ENCODE measurements at regions not wholly inside any gene's neighbourhood (a gene's known extent, or its start where the extent isn't known, plus 50 kb on each side); places are given as distances from the start of the nearest gene placed in this dataset.

DNA sequence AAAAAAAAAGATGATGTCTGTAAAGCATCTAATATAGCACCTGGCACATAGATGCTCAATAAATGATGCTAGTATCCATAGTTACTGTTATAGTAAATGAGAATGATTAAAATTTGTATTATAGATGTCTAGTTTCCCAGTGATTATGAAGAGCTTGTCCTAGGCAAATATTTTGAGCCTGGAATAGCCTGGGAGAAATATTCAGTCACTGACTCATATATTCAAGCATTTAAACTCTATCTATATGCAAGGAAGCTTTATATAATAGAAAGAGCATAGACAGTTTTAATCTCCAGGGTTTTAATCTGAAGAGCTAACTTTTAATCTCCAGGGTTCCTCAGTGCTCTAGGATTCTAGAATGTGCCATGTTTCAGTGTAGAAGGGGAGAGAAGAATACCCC, 91.5 kb upstream of the VASH1 start:
- H3K27ac Mint-ChIP-seq = no peak overlapping the region
- H3K36me3 Mint-ChIP-seq = no peaks in the 10 kb centered on the region
- DNase-seq = no peak
- H3K4me3 Mint-ChIP-seq = no peak overlapping the region
- H3K9me3 Mint-ChIP-seq = no peaks in the 10 kb centered on the region
- peaks cover 11% of the 10 kb centered on the region for H3K27me3 Mint-ChIP-seq
- H3K4me1 Mint-ChIP-seq = no peaks in the 10 kb centered on the region

- H3K27ac Mint-ChIP-seq = no peak overlapping the region
- H3K9me3 Mint-ChIP-seq = no peaks in the 10 kb centered on the region
- H3K4me3 Mint-ChIP-seq = no peak overlapping the region
- H3K4me1 Mint-ChIP-seq = no peaks in the 10 kb centered on the region
- no peak for DNase-seq
- peaks cover 11% of the 10 kb centered on the region for H3K27me3 Mint-ChIP-seq
- no peaks in the 10 kb centered on the region for H3K36me3 Mint-ChIP-seq
These were observed 89.1 kb upstream of the VASH1 start for GRCh38 chr14:76672123-76672522.

- Mint-ChIP-seq H3K9me3 (no peaks in the 10 kb centered on the region), H3K36me3 (no peaks in the 10 kb centered on the region), H3K4me1 (no peaks in the 10 kb centered on the region), H3K27ac (no peak overlapping the region), H3K4me3 (no peak overlapping the region), H3K27me3 (peaks cover 11% of the 10 kb centered on the region)
- no peak for DNase-seq
These were observed 88.0 kb upstream of the VASH1 start for GRCh38 chr14:76673261-76673660.

DNA sequence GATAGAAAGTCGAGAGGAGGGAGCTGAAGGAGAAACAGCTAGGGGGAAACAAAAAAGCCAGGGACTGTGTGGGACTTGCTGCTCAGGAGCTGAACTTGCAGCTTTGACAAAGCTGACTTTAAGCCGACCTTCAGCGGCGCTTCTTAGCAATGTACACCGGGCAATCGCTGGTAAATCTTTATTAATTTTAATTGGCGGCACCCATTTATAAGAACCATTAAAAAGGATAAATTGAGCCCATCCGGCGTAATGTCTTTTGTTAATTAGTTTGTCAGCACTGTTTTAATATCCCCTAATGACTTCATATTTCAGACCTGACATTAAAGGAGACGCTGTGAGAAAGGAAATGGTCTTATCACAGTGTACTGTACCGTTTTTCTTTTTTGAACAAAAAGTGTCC, 86.2 kb upstream of the VASH1 start:
- Mint-ChIP-seq H3K36me3 (no peaks in the 10 kb centered on the region), H3K4me1 (no peaks in the 10 kb centered on the region), H3K27me3 (peaks cover 8% of the 10 kb centered on the region), H3K9me3 (no peaks in the 10 kb centered on the region), H3K4me3 (no peak overlapping the region), H3K27ac (no peak overlapping the region)
- DNase-seq = no peak

DNA sequence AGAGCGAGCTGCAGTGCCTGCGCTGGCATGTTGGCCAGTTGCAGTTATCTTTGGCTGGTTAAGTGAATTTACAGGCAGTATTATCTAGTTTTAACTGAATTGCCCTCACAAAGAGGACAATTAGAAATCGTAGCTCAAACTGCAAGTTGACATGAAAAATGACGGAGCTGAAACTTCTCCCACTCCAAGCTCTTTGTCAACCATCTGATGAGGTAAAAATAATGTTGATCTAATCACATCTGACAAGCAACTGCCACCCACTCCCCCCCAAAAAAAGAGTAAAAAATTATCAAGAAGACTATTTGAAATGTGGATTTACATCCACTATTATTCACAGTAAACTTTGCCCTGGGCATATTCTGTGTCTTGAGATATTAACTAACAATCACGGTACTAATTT, 84.7 kb upstream of the VASH1 start:
- no peak for DNase-seq
- H3K9me3 Mint-ChIP-seq = peaks cover 6% of the 10 kb centered on the region
- H3K27me3 Mint-ChIP-seq = peaks cover 8% of the 10 kb centered on the region
- no peaks in the 10 kb centered on the region for H3K4me1 Mint-ChIP-seq
- no peak overlapping the region for H3K27ac Mint-ChIP-seq
- no peaks in the 10 kb centered on the region for H3K36me3 Mint-ChIP-seq
- H3K4me3 Mint-ChIP-seq = no peak overlapping the region

GRCh38 chr14:76677534-76678145, 83.6 kb upstream of the VASH1 start:
- no peaks in the 10 kb centered on the region for H3K36me3 Mint-ChIP-seq
- no peak overlapping the region for H3K4me3 Mint-ChIP-seq
- no peak for DNase-seq
- H3K27ac Mint-ChIP-seq = no peak overlapping the region
- H3K27me3 Mint-ChIP-seq = peaks cover 6% of the 10 kb centered on the region
- no peaks in the 10 kb centered on the region for H3K4me1 Mint-ChIP-seq
- peaks cover 12% of the 10 kb centered on the region for H3K9me3 Mint-ChIP-seq

DNA sequence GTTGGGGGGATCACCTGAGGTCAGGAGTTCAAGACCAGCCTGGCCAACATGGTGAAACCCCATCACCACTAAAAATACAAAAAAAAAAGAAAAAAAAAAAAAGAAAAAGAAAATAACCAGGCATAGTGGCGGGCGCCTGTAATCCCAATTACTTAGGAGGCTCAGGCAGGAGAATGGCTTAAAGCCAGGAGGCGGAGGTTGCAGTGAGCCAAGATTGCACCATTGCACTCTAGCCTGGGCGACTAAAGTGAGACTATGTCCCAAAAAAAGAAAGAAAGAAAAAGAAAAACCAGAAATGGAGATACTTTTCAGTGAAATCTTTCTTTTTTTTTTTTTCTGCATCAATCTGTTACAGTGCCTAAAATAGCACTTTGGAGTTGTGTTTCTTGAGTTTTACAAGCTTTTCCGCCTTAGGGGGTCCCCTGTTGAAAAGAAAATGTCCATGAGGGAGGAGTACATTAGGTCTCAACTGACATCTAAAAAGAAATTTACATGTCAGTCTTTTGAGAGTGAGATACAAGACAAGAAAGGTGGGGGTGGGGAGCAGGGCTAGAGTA, 82.9 kb upstream of the VASH1 start:
- Mint-ChIP-seq H3K36me3 (no peaks in the 10 kb centered on the region), H3K4me3 (no peak overlapping the region), H3K4me1 (no peaks in the 10 kb centered on the region), H3K27me3 (peaks cover 5% of the 10 kb centered on the region), H3K9me3 (peaks cover 14% of the 10 kb centered on the region), H3K27ac (no peak overlapping the region)
- no peak for DNase-seq

- no peaks in the 10 kb centered on the region for H3K4me1 Mint-ChIP-seq
- no peak overlapping the region for H3K4me3 Mint-ChIP-seq
- no peak for DNase-seq
- no peak overlapping the region for H3K27ac Mint-ChIP-seq
- peaks cover 15% of the 10 kb centered on the region for H3K27me3 Mint-ChIP-seq
- peaks cover 20% of the 10 kb centered on the region for H3K9me3 Mint-ChIP-seq
- H3K36me3 Mint-ChIP-seq = no peaks in the 10 kb centered on the region
These were observed 78.9 kb upstream of the VASH1 start for GRCh38 chr14:76682367-76682766.

GRCh38 chr14:76686646-76687045, 74.6 kb upstream of the VASH1 start:
- Mint-ChIP-seq H3K4me3 (no peak overlapping the region), H3K36me3 (no peaks in the 10 kb centered on the region), H3K27me3 (peaks cover 15% of the 10 kb centered on the region), H3K27ac (no peak overlapping the region), H3K4me1 (no peaks in the 10 kb centered on the region), H3K9me3 (peaks cover 21% of the 10 kb centered on the region)
- DNase-seq = no peak

GRCh38 chr14:76687611-76688382, 73.5 kb upstream of the VASH1 start:
- H3K27ac Mint-ChIP-seq = no peak overlapping the region
- no peak for DNase-seq
- peaks cover 14% of the 10 kb centered on the region for H3K9me3 Mint-ChIP-seq
- H3K27me3 Mint-ChIP-seq = peaks cover 15% of the 10 kb centered on the region
- H3K36me3 Mint-ChIP-seq = no peaks in the 10 kb centered on the region
- no peaks in the 10 kb centered on the region for H3K4me1 Mint-ChIP-seq
- no peak overlapping the region for H3K4me3 Mint-ChIP-seq

GRCh38 chr14:76688383-76688671, 72.9 kb upstream of the VASH1 start:
- Mint-ChIP-seq H3K9me3 (peaks cover 13% of the 10 kb centered on the region), H3K36me3 (no peaks in the 10 kb centered on the region), H3K27ac (no peak overlapping the region), H3K4me3 (no peak overlapping the region), H3K27me3 (peaks cover 15% of the 10 kb centered on the region), H3K4me1 (no peaks in the 10 kb centered on the region)
- DNase-seq = no peak

- Mint-ChIP-seq H3K9me3 (peaks cover 9% of the 10 kb centered on the region), H3K27ac (no peak overlapping the region), H3K4me3 (no peak overlapping the region), H3K4me1 (no peaks in the 10 kb centered on the region), H3K27me3 (peaks cover 12% of the 10 kb centered on the region), H3K36me3 (no peaks in the 10 kb centered on the region)
- no peak for DNase-seq
These were observed 70.7 kb upstream of the VASH1 start for GRCh38 chr14:76690502-76691105.

- Mint-ChIP-seq H3K27me3 (peaks cover 4% of the 10 kb centered on the region), H3K4me1 (no peaks in the 10 kb centered on the region), H3K4me3 (no peak overlapping the region), H3K27ac (no peak overlapping the region), H3K9me3 (peaks cover 1% of the 10 kb centered on the region), H3K36me3 (no peaks in the 10 kb centered on the region)
- no peak for DNase-seq
These were observed 67.2 kb upstream of the VASH1 start for GRCh38 chr14:76694106-76694505.

DNA sequence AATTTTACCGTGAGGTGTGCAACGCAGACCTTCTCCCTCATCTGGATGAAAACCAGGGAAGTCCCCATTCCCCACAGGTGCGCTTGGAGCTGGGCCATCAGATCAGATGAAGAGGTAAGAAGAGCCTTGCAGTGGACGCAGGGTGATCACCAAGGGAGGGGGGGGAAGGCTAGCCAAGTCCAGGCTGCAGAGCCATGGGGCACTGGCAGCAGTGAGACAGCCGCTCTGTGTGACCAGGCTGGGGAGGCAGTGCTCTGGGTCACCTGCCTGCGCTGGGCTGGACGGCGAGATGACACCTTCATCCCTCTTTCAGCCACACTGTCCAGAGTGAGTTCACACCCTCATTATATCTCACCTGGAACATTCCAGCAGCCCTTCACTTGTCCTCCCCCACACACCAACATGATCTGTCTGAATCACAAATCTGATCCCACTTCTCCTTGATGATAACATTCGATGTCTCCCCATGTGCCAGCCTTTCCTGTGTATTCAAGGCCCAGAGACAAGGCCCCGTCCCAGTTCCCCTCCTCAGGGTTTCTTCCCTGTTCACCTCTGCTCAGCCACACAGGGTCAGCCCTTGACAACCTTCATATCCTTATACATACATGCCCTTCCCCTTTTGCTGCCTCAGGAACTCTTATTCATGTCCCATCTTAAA, 65.9 kb upstream of the VASH1 start:
- H3K27me3 Mint-ChIP-seq = peaks cover 4% of the 10 kb centered on the region
- no peaks in the 10 kb centered on the region for H3K9me3 Mint-ChIP-seq
- no peak overlapping the region for H3K27ac Mint-ChIP-seq
- no peaks in the 10 kb centered on the region for H3K4me1 Mint-ChIP-seq
- no peak for DNase-seq
- H3K36me3 Mint-ChIP-seq = no peaks in the 10 kb centered on the region
- H3K4me3 Mint-ChIP-seq = no peak overlapping the region

DNA sequence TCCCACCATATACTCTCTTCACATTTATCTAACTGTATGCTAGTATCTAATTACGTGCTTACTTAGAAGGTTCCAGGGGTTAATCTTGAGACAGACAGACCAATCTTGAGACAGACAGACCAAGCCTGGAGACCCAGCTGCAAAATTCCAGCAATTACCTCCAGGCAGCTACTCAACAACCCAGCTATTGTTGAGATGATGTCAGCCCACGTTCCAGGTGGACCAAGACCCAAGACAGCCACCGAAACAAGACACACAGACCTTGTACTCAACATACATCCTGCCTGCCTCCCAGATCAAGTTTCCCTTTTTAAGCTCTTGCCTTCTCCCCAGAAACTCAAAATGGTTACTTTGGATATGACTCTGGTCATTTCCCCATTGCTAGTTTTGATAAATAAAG, 64.9 kb upstream of the VASH1 start:
- peaks cover 4% of the 10 kb centered on the region for H3K27me3 Mint-ChIP-seq
- no peak for DNase-seq
- no peaks in the 10 kb centered on the region for H3K4me1 Mint-ChIP-seq
- H3K9me3 Mint-ChIP-seq = no peaks in the 10 kb centered on the region
- no peaks in the 10 kb centered on the region for H3K36me3 Mint-ChIP-seq
- no peak overlapping the region for H3K27ac Mint-ChIP-seq
- no peak overlapping the region for H3K4me3 Mint-ChIP-seq

Measured in activated naive CD8-positive, alpha-beta T cell treated with anti-CD3 and anti-CD28 coated beads for 36 hours (primary cell).